Tongue (tissue), 1 donor: ENCODE measurements at regions not wholly inside any gene's neighbourhood (a gene's known extent, or its start where the extent isn't known, plus 50 kb on each side); places are given as distances from the start of the nearest gene placed in this dataset.

Experiments
- DNase-seq: peaks from one replicate; pipeline ENCODE4 v3.0.0-alpha.2; 2015

DNA sequence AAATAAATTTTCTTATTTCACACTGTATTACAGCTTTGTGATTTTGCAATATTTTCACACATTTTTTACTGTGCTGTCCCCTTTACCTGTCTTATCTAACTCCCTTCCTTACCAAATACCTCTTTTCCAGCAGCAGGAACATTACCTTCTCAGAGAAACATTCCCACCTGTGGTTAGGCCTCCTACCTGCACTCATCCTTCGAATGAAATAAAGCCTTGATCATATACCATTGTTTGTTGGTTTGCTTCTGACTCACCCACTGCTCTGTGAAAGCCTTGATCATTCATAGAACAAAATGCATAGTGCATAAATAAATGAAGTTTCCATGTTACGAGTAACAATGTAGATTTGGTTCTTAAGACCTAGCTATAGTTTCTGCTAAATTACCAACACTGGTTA lies 256.3 kb downstream of the ARL4A start:
- no peak for DNase-seq

DNA sequence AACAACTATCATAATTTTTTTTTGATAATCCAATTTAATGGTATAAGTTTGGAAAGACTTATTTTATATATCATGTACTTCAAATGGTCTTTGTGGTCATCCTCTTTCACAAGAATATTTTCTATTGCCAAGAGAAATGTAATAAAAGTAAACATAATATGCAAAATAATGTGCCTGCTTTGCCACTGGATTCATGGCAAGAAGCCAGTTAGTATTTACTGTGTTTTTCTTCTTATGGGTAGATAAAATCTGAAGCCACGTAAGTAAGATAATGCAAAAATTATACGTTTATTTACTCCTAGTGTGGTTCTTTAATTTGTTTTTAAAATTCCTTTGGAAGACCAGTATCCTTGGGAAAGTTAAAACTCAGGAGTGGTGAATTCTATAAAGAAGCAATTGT lies 258.5 kb downstream of the ARL4A start:
- DNase-seq: no peak

GRCh38 chr7:12947465-12947864 lies 260.0 kb downstream of the ARL4A start:
- DNase-seq: no peak

DNA sequence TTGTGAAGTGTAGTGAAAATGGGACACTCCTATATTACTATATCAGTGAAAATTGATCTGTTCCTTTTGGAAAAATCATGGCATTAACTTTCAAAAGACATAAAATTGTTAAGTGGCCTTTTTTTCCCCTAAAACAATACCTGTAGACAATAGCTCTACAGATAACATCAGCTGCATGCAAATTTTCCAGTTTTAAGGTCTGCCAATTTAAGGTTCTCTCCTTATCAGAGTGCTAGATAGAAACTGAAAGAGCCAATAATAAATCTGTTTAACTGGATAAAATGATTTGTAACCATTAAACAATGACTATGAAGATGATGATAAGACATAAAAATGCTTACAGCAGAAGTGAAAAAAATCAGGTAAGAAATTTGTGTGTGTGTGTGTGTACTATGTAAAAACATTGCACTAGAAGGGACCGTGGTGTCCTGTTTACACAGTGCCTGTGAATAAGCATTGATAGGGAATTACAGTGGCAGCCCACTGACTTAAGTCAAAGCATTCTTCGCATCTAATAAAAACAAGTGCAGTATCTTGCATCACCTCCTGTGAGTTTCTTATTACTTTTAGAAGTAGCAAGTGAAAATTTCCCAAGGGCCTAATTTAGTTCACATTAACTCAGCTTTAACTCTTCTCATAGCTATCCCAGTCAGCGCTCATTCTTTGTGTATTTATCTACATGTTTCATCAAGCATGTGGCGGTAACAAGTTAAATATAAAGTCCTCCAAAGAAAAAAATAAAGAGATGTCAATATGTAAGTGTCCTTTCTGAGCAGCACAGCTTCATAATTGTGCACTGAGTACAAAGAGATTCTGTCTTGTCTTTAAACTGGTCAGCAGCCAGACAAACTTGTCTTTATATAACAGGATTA lies 261.9 kb downstream of the ARL4A start:
- peak; percentile 15 for DNase-seq

GRCh38 chr7:12951397-12951801 lies 264.0 kb downstream of the ARL4A start:
- DNase-seq: no peak

- no peak for DNase-seq
Observed at GRCh38 chr7:12954380-12955033, 267.1 kb downstream of the ARL4A start.

DNA sequence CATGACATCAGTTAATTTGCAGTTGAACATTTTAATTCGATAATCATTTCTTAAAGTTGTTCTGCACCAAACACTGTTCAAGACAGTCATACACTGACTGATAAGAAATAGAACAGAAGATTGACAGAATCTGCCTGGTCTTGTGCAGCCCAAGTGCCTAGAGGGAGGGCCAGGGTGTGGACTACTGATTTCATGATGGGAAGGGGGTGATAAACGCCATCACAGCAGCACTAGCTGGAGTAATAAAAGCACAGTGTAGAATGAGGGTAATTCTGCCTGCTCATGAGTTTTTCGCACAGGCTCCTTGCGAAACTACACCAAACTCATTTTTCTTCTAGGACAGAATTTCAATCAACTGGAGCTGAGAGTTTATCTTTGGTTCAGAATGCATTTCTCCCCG lies 270.1 kb downstream of the ARL4A start:
- DNase-seq: no peak

DNA sequence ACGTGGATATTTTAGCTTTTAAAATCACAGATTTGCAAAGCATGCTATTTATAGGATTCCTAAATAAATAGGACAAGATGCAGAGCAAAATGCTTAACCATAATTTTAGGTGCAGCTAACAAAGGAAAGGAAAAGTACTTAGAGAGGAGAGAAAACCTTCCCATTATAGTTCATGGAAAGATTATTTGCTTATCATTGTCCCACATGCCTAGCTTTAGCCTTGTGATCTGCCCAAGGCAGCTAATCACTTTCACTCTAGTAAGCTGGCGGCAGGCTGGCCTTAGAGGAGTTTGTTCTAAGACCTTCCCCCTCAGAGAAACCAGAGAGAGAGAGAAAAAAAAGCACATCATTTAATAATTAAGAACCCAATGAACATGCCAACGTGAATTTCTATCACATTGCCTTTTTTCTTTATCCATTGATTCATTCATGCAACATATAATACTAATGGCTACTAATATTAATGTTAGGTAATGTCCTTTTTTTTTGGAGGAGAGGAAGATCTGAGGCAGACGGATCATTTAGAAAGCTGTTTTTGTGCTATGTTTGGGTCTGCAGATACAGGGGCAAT lies 274.6 kb downstream of the ARL4A start:
- no peak for DNase-seq

DNA sequence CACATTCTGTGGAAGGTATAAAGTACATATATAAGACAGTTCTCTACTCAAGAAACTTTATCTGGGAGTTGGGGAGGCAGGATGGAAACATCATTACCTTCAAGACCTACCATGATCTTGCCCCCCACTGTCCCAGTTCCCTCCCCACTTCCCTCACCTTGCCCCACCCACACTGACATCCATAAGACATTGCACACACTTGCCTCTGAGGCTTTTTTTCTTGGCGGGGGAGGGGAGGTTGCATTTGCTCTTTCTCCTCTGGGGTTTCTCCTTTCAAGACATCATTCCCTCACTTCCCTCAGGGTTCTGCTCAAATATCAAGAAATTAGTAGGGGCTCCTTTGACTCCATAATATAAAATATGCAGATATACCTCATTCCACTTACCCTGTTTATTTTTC lies 276.0 kb downstream of the ARL4A start:
- DNase-seq: no peak

DNA sequence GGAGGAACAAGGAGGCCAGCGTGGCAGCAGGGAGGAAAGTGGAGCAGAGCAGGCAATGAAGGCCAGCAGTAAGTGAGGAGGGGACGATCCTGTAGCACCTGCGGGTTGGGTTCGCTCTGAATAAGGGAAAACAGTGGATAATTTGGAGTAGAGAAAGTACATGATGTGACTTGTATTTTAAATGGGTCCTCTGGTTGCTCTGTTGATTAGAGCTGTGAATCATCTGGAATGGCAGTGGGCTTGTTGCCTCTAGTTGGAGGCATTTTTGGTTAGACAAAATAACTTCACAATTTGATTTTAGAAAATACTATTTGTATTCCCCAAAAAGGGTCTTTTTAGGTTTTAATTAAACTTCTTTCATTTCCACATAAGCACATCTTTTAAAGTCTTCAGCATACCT lies 277.4 kb downstream of the ARL4A start:
- DNase-seq: no peak

- no peak for DNase-seq
Observed at GRCh38 chr7:12965767-12966166, 278.3 kb downstream of the ARL4A start.

DNA sequence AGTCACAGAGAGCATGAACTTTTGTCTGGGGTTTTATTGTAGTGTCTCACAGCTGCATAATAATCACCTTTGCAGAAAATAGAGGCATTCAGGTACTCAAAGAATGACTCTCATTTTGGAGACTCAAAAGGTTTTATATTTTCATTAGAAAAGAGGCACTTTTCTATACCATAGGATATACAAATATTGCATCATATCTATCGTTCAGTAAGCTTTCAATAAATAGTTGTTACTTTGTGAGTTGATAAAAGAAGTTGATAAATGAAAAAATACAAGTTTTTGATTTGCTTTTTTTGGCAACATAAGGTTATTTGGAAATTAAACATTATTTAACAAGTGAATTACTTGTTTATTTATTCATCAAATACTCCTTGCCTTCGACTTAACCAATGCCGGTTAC lies 279.9 kb downstream of the ARL4A start:
- DNase-seq: no peak

DNA sequence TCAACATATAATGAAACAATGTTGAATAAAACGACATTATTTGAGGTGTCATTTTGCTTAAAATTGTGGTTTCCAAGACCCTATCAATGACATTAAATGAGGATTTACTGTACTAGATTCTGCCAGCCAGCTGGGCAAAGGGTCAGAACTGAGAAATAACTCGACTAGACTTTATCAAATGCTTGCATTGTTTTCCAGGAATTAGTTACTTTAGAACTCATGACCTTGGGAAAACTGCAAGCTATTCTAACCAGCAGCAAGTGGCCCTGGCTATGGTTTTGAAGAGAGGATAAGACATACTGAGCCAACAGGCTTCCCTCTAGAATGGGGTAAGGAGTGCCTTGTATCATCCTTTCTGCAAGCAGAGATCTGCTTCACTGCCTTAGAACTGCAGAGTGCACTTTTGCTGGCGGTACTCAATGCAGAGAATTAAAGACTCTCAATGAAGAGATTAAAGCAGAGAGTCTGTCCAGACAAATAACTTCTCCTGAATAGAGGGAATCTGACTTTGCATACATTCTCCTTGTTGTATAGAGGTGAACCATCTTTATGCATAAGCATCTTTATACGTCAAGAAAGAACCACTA lies 281.5 kb downstream of the ARL4A start:
- no peak for DNase-seq

DNA sequence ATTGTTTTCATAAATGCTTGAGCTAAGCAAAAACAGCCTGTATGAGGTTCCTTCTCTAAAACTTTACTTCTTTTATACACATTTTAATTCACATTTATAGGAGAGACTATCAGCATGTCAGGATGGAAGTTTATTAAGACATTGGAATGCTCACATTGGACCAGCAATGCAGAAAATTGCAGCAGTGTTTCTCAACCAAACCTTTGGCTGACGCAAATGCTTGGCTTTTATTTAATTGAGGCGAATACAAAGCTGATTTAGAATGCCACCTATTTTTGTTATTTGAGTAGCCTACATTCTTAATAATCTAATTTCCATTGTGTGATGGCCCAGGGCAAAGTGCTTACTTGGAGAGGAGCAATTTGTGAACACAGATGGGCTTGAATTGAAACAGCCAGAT lies 283.2 kb downstream of the ARL4A start:
- DNase-seq: no peak

DNA sequence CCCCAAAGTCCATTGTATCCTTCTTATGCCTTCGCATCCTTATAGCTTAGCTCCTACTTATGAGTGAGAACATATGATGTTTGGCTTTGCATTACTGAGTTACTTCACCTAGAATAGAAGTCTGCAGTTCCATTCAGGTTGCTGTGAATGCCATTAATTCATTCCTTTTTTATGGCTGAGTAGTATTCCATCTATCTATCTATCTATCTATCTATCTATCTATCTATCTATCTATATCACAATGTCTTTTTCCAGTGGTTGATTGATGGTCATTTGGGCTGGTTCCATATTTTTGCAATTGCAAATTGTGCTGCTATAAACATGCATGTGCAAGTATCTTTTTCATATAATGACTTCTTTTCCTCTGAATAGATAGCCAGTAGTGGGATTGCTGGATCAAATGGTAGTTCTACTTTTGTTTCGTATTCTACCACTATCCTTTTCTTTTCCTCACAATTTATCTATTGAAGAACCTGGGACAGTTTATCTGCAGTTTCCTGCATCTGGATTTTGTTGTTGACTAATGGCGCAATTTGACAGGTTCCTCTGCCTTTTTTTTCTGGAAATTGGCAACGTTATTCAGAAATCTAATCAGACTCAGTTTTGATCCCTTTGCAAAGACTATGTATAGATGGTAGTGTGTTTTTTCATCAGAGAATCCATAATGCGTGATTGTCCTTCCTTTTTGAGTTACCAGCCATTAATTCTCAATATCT lies 287.2 kb downstream of the ARL4A start:
- no peak for DNase-seq

DNA sequence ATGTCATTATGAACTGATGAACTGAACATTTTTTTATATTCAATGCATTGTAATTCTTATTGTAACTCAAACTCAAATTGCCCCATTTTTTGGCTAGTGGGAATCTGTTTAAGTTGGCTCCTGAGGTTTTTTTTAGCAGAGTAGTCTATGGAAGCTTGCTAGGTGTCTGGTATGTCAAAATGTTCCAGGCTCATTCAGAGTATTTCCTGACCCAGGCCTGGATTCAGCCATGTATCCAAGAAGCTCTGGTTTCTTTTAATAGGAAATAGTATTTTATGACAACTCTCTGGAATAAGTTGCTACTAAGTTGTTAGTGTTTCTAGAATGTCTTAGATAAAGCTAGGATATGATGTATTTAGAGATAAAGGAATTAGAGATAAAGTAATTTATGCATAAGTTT lies 288.0 kb downstream of the ARL4A start:
- peak; percentile 10 for DNase-seq

GRCh38 chr7:12979181-12979580 lies 291.7 kb downstream of the ARL4A start:
- DNase-seq: no peak

GRCh38 chr7:12982178-12982577 lies 294.7 kb downstream of the ARL4A start:
- DNase-seq: no peak

GRCh38 chr7:12984117-12984516 lies 296.7 kb downstream of the ARL4A start:
- DNase-seq: no peak

GRCh38 chr7:12985228-12985627 lies 297.8 kb downstream of the ARL4A start:
- DNase-seq: no peak

GRCh38 chr7:12985752-12986151 lies 298.3 kb downstream of the ARL4A start:
- DNase-seq: no peak

DNA sequence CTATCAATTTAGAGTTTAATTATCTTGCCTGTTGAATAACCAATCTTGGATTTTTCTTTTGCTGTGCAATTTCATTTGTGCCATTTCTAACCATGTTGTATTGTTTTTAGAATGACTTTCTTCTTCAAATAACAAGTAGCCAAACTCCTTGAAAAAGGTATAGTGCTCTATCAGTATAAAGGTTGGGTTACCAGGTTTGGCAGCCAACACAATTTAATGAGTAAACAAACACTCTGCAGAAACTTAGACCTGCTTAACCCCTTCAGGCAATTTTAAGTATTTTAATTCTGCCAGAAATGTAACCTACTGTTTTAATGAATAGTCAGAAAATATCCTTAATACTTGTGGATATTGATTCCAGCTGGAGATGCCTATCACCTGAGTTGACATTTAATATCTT lies 299.8 kb downstream of the ARL4A start:
- DNase-seq: no peak

GRCh38 chr7:12990440-12990839 lies 303.0 kb downstream of the ARL4A start:
- DNase-seq: no peak
